Posterior cingulate gyrus (tissue), 11 donors: ENCODE measurements at regions not wholly inside any gene's neighbourhood (a gene's known extent, or its start where the extent isn't known, plus 50 kb on each side); places are given as distances from the start of the nearest gene placed in this dataset.

ENCODE experiments used
- DNase-seq, 10 donors: peaks; one replicate each; pipeline versions ENCODE4 v3.0.0 to v3.0.0-alpha.2; 2020 to 2021; ENCODE audit warnings: mixed read lengths in 3 of 10
- intact Hi-C: fragments of 100-400 bp; cut with DNase I; formaldehyde crosslinking; loops from one replicate; pipeline ENCODE4 v1.15.1; 2023

DNA sequence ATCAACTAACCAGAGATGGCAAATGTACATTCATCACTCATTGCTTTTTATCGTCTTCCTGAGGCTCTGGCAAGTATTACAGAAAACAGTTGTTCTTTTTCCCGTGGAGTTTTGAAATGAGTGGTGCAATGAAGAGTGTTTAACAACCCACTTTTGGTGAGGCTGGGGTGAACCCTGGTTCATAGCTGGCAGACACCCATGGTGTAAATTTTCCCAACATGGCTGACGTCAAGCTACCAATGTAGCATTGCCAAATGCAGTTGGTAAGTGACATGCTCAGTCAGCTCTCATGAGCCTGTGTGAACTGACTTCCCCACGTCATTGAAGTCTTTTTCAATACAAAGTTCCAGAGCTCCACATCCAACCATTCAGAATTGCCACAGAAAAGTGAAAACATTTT lies 386.2 kb downstream of the TMEM114 start:
- DNase-seq, result no peak
- intact Hi-C loops, result no loop called here

DNA sequence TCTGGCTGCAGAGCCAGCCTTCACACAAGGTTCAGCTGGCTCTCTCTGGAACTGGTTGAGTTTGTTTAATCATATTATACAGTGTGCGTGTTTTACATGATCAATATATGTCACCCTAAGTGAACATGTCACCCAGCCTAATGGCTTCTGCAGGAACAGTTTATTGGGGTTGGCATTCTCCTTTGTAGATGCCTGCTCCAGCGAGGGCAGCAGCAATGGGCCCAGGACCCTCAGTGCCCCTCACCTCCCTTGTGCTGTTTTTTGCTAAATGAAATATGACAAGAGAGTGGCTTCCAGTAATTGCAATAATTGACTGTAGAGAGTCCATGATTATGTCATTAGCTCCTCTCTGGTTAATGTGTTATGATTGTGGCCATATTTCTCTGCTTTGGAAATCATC lies 387.2 kb downstream of the TMEM114 start:
- intact Hi-C loops, result no loop called here
- DNase-seq, result no peak

DNA sequence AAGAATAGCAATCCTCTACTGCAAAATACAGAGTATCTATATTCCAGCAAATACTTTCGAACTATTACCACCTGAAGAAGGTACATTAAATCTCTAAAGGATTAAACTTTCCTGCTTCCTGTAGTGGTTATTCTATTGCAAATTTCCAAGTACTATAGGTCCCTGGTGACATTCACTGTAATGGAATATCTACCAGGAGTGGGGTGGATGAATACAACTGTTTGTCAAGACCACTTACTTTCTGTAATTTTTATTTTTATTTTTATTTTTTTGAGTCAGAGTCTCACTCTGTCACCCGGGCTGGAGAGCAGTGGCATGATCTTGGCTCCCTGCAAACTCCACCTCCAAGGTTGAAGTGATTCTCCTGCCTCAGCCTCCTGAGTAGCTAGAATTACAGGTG lies 389.5 kb downstream of the TMEM114 start:
- intact Hi-C loops, result no loop called here
- DNase-seq, result no peak

DNA sequence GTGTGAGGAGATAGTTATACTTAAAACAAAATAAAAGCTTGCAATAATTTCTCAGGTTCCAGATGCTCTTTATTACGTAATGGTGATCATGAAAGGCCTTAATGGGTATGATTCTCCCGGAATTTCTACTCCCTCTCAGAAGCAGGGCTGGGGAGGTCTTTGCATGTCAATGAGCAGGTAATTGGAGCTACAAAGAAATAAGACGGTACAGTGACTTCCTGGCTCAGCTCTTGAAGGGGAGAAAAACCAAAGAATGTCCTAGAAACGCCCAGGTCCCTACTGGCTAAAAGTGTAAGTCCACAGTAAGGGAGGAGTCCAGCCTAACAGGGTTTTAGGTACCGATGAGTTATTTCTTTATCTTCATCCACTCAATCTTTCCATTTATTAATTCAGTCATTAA lies 390.9 kb downstream of the TMEM114 start:
- no peak for DNase-seq
- intact Hi-C loops, result no loop called here

DNA sequence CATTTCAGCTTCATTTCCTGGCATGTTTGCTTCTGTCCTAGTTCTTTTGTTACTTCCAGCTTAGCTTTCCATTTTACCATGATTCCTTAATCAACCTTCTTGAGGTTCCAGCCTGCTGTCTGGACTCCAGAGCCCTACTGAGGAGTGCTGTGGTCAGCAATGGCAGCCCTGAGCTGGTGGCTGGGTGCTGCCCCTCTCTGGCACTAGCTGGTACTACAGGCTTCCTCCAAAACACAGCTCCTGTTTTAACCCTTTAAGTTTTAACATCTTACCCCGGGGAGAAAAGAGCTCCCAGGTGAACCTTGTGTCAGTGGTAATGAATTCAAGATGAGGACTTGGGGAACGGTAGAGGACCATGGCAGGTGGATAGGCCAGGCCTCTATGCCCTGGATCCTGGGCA lies 395.5 kb downstream of the TMEM114 start:
- intact Hi-C loops, result no loop called here
- DNase-seq, result peak in 2 of 10 donors; percentile 19 to 67

DNA sequence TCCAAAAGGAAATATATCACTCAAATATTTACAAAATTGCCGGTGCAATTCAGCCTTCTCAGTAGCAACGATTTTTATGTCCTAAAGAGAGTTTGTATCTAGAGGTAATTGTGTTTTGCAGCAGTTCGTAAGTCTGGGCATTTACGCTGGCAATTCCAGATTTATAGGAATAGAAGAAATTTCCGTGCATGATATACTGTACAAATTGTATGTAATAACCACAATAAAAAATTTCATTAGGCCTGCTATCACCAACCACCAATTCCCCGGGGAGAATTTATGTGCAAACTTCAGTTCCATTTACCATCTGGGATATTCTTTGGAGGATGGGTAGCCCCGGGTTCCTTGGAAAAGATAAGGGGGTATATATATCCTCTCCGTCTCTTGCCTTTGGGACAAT lies 401.5 kb downstream of the TMEM114 start:
- no peak for DNase-seq

DNA sequence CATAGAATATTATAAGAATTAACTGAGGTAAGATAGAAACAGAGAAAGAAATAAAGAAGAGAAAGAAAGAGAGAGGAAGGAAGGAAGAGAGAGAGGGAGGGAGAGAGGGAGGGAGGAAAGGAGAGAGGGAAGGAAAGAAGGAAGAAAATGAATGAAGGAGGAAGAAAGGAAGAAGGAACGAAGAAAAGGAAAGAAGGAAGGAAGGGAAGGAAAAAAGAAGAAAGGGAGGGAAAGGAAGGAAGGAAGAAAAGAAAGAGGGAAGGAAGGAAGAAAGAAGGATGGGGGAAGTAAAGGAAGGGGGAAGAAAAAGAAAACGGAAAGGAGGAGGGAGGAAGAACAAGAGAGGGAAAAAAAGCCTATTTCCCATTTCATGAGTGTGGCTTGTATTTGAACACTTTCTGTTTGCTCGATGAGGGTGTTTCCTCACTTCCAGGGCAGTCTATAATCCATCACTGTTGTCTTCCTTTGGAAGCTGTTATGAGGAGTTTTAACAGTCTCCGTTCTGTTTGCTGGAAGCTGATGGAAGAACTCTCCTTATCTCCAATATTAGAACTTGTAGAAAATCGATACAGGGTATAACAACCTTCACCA lies 402.4 kb downstream of the TMEM114 start:
- intact Hi-C loops, result no loop called here
- no peak for DNase-seq

More for the DNA sequence above, 401.5 kb downstream of the TMEM114 start:
- intact Hi-C loops, result no loop called here

DNA sequence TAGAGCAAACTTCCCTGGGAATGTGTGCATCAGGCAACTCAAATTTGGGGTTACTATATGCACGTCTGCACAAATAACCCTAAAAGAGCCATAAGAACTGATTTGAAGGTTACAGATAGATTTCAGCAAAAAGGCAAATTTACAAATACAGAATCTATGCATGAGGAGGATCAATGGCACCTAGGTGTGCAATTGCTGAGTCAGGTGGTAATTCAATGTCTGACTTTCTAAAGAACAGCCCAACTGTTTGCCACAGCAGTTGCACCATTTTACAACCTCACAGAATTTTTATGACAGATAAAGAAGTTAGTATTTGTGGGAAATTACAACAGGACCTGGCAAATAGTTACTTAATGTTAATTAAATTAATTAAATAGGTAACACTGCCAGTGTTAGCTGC lies 405.5 kb downstream of the TMEM114 start:
- no peak for DNase-seq
- intact Hi-C loops, result no loop called here

DNA sequence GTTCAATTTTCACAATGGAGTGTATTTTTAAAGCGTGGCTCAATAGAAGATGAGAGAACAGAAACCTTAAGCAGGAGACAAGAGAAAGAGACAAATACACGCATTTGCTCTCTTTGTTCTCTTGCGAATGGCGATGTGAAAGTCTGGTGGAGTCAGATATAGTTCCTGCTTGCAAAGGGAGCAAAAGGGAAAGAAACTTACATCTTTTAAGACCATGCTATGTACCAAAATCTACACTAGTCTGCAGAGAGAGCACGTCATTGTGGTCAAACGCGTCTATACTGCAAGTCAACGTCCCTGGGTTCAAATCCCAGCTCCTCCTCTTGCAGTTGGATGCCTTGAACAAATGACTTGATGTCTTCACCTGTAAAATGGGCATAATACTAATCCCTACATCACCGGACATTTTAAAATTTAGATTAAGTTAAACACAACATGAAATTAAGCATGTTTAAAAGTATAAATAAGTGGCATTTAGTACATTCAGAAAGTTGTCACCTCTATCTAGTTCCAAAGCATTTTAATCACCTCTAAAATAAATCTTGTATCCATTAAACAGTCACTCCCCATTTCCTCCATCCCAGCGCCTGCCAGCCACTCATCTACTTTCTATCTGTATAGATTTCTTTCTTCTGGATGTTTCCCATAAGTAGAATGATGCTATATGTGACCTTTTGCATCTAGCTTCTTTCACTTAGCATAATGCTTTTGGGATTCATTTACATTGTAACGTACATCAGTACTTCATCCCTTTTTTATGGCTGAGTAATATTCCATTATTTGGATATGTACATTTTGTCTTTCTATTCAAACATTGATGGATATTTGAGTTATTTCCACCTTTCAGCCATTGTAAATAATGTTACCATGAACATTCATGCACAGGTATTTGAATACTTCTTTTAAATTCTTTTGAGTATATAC lies 406.9 kb downstream of the TMEM114 start:
- intact Hi-C loops, result no loop called here
- no peak for DNase-seq

DNA sequence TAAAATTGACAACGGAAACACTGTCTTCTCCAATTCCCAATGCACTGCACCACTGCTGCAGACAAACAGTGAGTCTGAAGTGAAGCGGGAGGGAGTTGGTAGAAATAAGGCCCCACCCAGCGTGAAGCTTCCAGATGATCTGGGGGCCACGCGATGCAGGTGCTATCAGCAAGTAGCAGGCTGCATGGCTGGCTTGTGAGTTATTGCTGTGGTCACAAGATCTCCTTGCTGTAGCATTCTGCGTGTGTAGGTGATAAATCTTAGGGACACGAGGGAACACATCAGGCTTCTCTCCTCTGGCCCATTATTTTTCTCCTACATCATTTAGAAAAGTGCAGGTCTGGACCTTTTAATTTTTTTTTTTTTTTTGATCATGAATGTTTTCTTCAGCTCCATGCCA lies 407.6 kb downstream of the TMEM114 start:
- intact Hi-C loops, result no loop called here
- no peak for DNase-seq

DNA sequence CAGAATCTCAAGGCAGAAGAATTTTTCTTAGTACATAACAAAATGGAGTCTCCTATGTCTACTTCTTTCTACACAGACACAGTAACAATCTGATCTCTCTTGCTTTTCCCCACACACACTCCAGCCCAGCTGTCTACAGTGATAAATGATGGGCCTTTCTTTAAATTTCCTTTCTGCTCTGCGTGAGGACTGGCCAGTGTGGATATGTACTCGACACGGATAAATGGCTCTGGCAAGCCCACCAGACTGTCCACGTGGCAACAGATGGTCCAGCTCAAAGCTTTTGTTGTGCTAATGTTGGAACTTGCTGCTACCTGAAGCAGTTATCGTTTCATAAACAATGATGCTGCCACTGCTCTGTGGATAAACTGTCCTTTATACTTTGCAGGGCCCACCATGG lies 410.7 kb downstream of the TMEM114 start:
- DNase-seq, result no peak
- intact Hi-C loops, result no loop called here

DNA sequence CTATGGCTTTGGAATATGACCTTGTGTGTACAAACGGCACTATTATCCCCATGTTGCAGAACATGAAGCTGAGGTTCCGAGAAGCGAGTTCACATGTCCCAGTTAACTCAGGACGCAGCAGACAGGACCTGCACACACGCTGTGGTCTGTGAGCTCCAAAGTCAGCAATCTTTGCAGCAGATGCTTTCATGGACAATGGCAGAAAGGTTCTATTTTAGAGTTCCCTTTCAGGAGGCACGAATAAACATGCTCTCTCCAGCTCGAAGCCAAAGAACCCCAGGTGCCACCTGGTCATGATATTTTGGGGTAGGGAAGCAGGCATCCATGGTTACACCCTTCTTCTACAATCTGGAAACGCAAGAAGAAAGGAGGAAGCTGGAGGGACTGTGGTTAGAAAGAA lies 412.0 kb downstream of the TMEM114 start:
- intact Hi-C loops, result no loop called here
- DNase-seq, result no peak

DNA sequence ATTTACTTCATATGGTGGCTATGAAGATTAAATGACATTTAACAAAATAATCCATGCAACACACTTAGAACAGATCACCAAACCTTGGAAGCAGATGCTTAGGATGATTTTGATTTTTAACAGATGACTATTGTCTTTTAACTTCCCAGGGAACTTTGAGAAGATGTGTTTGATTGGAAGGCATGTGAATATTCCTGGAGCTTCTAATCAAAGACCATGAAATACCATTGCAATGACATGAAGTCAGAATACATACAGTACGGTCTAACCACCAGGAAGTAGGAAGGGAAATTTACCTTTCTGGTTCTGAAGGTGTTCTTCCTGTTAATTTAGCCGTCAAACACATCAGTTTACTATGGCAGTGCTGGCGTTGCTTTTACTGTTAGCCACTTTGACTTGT lies 414.9 kb downstream of the TMEM114 start:
- no peak for DNase-seq
- intact Hi-C loops, result no loop called here

DNA sequence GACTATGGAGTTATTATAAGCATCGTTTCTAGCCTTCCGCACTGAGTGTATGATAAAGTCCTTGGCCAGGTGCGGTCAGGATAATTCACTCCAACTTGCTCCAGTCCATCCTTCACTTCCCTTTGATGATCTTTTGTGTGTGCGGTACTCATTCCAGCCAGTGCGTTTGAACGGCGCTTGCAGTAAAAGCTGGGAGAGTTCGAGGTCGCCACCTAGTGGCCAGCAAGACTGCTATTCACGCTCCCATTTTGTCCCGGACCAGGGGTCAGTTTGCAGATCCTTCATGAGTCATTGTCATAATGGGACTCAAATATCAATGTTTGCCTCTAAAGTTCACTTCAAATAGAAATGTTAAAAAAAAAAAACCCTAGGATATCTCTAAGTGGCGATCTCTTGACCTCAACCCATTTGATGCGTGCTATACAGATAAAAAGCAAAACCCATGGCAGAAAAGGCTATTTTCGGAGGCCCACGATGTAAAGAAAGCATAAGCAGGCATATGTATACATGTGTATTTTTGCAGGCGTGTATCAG lies 417.1 kb downstream of the TMEM114 start:
- DNase-seq, result peak; percentile 57 to 95 (median 76)
- intact Hi-C loops, result loop anchor here (2.0 kb wide), 1 partner anchor 1488 kb away; no protein-coding TSS in a partner anchor

DNA sequence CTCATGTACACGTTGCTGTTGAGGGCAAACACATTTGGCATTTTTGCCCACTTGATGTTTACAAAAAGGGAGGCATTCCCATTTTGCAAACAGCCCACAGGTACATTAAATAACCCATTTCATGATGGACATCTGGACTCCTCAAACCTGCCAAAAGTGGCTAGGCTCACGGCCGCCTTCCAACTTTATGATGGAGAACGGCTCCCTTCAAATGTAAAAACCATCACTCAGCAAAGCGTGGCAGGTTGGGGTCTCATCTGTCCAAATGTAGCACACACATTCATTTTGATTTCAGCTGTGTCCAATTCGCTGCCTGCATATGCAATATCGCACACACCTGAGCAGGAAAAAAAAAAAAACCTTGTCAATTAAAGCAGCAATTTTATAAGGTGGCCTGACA lies 417.8 kb downstream of the TMEM114 start:
- DNase-seq, result no peak
- intact Hi-C loops, result loop anchor here (2.0 kb wide), 1 partner anchor 1488 kb away; no protein-coding TSS in a partner anchor

DNA sequence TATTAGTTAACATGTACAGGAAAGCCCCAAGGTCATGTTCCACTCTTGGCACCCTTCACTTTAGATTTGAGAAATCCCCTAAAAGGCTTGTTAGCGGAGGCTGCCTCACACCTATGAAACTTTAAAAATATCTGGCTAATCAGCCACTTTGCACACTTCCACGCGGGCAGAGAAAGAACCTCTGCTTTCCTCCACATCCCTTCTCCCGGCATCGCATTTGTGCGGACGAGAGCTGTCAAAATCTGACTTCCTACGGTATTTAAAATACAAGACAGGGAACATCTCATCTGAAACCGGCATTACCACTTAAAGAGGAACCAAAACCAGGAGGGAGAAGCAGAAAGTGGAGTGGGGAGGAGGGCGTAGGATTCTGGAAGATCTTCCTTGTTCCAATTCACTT lies 422.3 kb downstream of the TMEM114 start:
- intact Hi-C loops, result no loop called here

DNA sequence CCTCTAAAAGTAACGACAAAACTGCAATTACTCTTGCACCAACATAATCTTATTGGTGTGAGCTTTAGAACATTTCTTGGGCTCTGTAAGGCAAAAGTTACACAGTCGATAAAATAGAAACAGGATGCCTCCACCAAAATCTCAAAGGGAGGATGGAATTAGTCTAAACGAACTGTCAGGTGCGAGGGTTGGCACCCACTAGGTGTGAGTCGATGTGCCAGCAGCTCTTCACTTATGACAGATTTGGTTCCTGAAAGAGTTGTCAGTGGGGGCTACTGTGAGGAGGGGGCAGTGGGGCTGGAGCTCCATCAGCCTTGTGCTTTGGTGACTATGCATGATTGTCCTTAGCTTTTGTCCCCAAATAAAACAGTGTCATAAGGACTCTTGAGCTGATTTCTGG lies 422.9 kb downstream of the TMEM114 start:
- no peak for DNase-seq
- intact Hi-C loops, result no loop called here

More for the DNA sequence above, 422.3 kb downstream of the TMEM114 start:
- no peak for DNase-seq

DNA sequence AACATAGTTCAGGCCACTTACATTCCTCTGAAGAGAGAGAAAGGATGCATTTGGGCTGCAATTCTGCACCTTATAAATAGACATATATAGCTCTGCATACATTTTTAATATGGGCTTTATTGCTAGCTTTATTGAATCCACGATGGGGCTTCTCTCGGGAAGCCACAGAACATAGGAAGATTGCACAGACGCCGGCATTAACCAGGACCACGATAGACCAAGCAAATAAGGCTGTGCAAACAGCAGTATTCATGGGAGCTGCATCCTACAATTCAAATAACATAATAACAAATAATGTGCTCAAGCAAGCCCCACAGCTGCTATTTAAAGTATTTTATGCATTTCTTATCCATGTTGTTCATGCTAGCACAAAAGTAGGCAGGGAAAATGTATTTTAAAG lies 432.3 kb downstream of the TMEM114 start:
- intact Hi-C loops, result no loop called here
- DNase-seq, result no peak

DNA sequence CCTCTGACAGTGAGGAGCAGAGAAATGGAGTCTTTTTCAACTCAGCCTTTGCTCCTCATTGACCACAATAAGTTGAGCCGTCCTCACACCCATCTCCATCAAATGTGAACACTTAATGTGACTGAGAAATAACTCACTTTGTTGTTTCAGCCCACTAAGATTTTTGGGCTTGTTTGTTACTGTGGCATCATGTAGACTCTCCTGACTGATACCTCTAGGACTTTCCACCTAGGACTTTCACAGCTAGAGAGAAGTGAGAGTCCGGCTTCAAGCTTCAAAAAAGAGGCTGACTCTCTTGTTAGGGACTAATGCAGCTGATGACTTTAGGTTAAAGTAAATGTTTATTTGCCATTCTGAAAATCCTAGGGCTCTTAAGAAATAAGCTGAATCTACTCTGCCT lies 435.0 kb downstream of the TMEM114 start:
- intact Hi-C loops, result no loop called here
- no peak for DNase-seq

DNA sequence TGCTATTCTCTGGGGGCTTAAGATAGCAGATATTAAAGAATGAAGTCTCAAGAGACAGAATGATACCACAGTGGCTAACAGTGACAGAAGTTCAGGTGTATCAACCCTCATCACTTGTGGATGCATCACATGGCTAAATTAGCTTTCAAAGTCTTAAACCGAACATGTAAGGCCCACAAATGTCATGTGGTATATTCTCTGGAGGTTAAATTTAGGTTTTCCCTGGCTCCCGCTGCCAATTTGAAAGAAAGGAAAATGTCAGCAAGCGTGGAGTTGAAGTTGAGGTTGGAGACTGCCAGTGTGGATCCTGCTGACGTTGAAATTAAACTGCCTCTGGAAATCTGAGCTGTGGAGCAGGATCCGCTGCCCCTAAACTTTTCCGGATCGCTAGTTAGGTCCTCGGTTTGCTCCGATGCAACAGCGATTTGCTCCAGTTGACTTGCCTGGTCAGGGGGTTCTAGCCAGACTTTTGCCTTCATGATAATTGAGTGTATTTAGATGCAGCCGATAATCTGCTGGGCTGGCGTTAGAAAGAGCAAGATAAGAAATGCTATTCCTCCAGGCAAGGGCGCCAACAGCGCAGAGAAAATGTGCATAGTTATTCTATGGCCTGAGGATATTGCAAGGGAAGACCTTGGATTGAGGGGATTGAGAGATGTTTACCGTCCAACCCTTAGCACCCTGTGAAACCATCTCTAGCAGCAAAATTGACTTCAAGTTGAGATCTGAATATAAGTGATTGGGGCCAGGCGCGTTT lies 443.9 kb downstream of the TMEM114 start:
- intact Hi-C loops, result no loop called here
- no peak for DNase-seq

DNA sequence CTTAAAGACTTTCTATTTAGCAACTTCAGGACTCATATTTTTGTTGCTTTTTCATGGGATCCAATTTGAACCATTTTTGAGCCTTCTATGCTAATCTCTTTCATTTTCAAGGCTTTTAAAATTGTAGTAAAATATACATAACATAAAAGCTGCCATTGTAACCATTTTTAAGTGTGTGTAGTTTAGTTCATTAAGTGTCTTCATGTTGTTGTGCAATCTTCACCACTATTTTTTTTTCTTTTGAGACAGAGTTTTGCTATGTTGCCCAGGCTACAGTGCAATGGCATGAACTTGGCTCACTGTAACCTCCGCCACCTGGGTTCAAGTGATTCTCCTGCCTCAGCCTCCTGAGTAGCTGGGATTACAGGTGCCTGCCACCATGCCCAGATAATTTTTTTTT lies 451.6 kb downstream of the TMEM114 start:
- intact Hi-C loops, result no loop called here
- DNase-seq, result no peak
